H9 (cell line): ENCODE measurements at regions not wholly inside any gene's neighbourhood (a gene's known extent, or its start where the extent isn't known, plus 50 kb on each side); places are given as distances from the start of the nearest gene placed in this dataset.

Experiments
- DNase-seq: peaks from one replicate; pipeline ENCODE4 v3.0.0-alpha.2; 2017
- H2AFZ ChIP-seq: one replicate; pipeline ENCODE4 v1.6.1; 2013; ENCODE audit warnings: mild to moderate bottlenecking, low read length, control low read depth, moderate library complexity
- H2AK5ac ChIP-seq: 2 replicates; pipeline ENCODE4 v1.6.1; 2013; ENCODE audit warnings: low read length, control low read depth, mixed read lengths; ENCODE audit not compliant: insufficient read length
- H2BK120ac ChIP-seq: one replicate; pipeline ENCODE4 v1.6.1; 2013; ENCODE audit warnings: low read depth, mild to moderate bottlenecking, low read length, control low read depth, inconsistent platforms; ENCODE audit not compliant: poor library complexity, severe bottlenecking
- H2BK12ac ChIP-seq: 2 replicates; pipeline ENCODE4 v1.6.1; 2013; ENCODE audit warnings: low read length, control low read depth, mixed read lengths, low read depth; ENCODE audit not compliant: insufficient read length
- H2BK15ac ChIP-seq: 2 replicates; pipeline ENCODE4 v1.6.1; 2013; ENCODE audit warnings: low read depth, low read length, control low read depth
- H2BK20ac ChIP-seq: one replicate; pipeline ENCODE4 v1.6.1; 2013; ENCODE audit warnings: low read depth, mild to moderate bottlenecking, low read length, control low read depth, inconsistent platforms; ENCODE audit not compliant: poor library complexity, severe bottlenecking
- H2BK5ac ChIP-seq: 2 replicates; pipeline ENCODE4 v1.6.1; 2013; ENCODE audit warnings: low read length, control low read depth, mixed read lengths; ENCODE audit not compliant: insufficient read length
- H3K14ac ChIP-seq: 2 replicates; pipeline ENCODE4 v1.6.1; 2013; ENCODE audit warnings: low read length, control low read depth; ENCODE audit not compliant: insufficient read depth
- H3K18ac ChIP-seq: 2 replicates; pipeline ENCODE4 v1.6.1; 2013; ENCODE audit warnings: low read depth, mild to moderate bottlenecking, mixed read lengths, low read length, control low read depth; ENCODE audit not compliant: insufficient read length
- H3K23ac ChIP-seq: 2 replicates; pipeline ENCODE4 v1.6.1; 2013; ENCODE audit warnings: low read length, control low read depth, mixed read lengths, low read depth; ENCODE audit not compliant: insufficient read length
- H3K23me2 ChIP-seq: 2 replicates; pipeline ENCODE4 v1.6.1; 2013; ENCODE audit warnings: low read depth, mild to moderate bottlenecking, mixed read lengths, low read length, control low read depth; ENCODE audit not compliant: insufficient read length, poor library complexity, severe bottlenecking
- H3K27ac ChIP-seq: 2 replicates; pipeline ENCODE4 v1.5.1; 2013; ENCODE audit warnings: low read length, control low read depth, mixed read lengths, low read depth; ENCODE audit not compliant: insufficient read length
- H3K27me3 ChIP-seq: 2 replicates; pipeline ENCODE4 v1.6.1; 2013; ENCODE audit warnings: low read length, control low read depth, inconsistent platforms; ENCODE audit not compliant: insufficient read depth
- H3K4ac ChIP-seq: 2 replicates; pipeline ENCODE4 v1.6.1; 2013; ENCODE audit warnings: low read depth, mild to moderate bottlenecking, control low read depth, inconsistent platforms, low read length, moderate library complexity
- H3K4me1 ChIP-seq: 2 replicates; pipeline ENCODE4 v1.6.1; 2013; ENCODE audit warnings: low read length, control low read depth, inconsistent platforms; ENCODE audit not compliant: insufficient read depth
- H3K4me2 ChIP-seq: 2 replicates; pipeline ENCODE4 v1.6.1; 2013; ENCODE audit warnings: low read length, control low read depth, mixed read lengths; ENCODE audit not compliant: insufficient read length, insufficient read depth
- H3K56ac ChIP-seq: 2 replicates; pipeline ENCODE4 v1.6.1; 2013; ENCODE audit warnings: low read depth, mild to moderate bottlenecking, mixed read lengths, low read length, control low read depth; ENCODE audit not compliant: insufficient read length
- H3K79me1 ChIP-seq: 2 replicates; pipeline ENCODE4 v1.6.1; 2013; ENCODE audit warnings: low read depth, mild to moderate bottlenecking, moderate library complexity, low read length, control low read depth, inconsistent platforms; ENCODE audit not compliant: insufficient read depth, poor library complexity, severe bottlenecking
- H3K79me2 ChIP-seq: 2 replicates; pipeline ENCODE4 v1.6.1; 2013; ENCODE audit warnings: low read length, control low read depth, inconsistent platforms; ENCODE audit not compliant: insufficient read depth
- H3K9ac ChIP-seq: 2 replicates; pipeline ENCODE4 v1.6.1; 2013; ENCODE audit warnings: low read length, control low read depth, mixed read lengths; ENCODE audit not compliant: insufficient read length; ENCODE audit errors: extremely low read depth
- H3K9me3 ChIP-seq: one replicate; pipeline ENCODE4 v1.6.1; 2013; ENCODE audit warnings: low read depth, low read length, inconsistent platforms; ENCODE audit not compliant: control insufficient read depth
- H3T11ph ChIP-seq: one replicate; pipeline ENCODE4 v1.6.1; 2013; ENCODE audit warnings: mild to moderate bottlenecking, low read length, control low read depth, inconsistent platforms
- H4K20me1 ChIP-seq: one replicate; pipeline ENCODE4 v1.6.1; 2013; ENCODE audit not compliant: control insufficient read depth, insufficient read length, insufficient read depth
- H4K5ac ChIP-seq: 2 replicates; pipeline ENCODE4 v1.6.1; 2013; ENCODE audit warnings: low read depth, mild to moderate bottlenecking, mixed read lengths, low read length, control low read depth; ENCODE audit not compliant: insufficient read length
- H4K8ac ChIP-seq: replicated peaks from 2 replicates; pipeline ENCODE4 v1.6.1; 2013; ENCODE audit warnings: low read length, control low read depth, mixed read lengths, low read depth; ENCODE audit not compliant: insufficient read length
- H4K91ac ChIP-seq: 2 replicates; pipeline ENCODE4 v1.6.1; 2013; ENCODE audit warnings: low read depth, mild to moderate bottlenecking, moderate library complexity, mixed read lengths, low read length, control low read depth; ENCODE audit not compliant: insufficient read length
- H3K27ac Mint-ChIP-seq, 3 experiments: 2 replicates in 2 of 3; 3 replicates in 1 of 3; pipeline ENCODE4 v1.8.0; 2020 to 2021; ENCODE audit warnings: mixed read lengths in 3 of 3, mild to moderate bottlenecking in 1 of 3, moderate library complexity in 1 of 3
- H3K27me3 Mint-ChIP-seq: 2 replicates; pipeline ENCODE4 v1.8.0; 2021; ENCODE audit warnings: low read depth, mild to moderate bottlenecking, moderate library complexity, mixed read lengths
- H3K36me3 Mint-ChIP-seq, 3 experiments: 2 replicates in 2 of 3; 3 replicates in 1 of 3; pipeline ENCODE4 v1.8.0; 2020 to 2021; ENCODE audit warnings: low read depth in 3 of 3, mixed read lengths in 3 of 3; ENCODE audit not compliant: insufficient read depth in 1 of 3
- H3K4me1 Mint-ChIP-seq, 2 experiments: 2 replicates each; pipeline ENCODE4 v1.8.0; 2020; ENCODE audit warnings: mixed read lengths in 2 of 2
- H3K4me3 Mint-ChIP-seq, 2 experiments: 2 replicates in 1 of 2; 3 replicates in 1 of 2; pipeline ENCODE4 v1.8.0; 2020 to 2021; ENCODE audit warnings: mild to moderate bottlenecking in 2 of 2, mixed read lengths in 2 of 2, moderate library complexity in 1 of 2
- H3K9me3 Mint-ChIP-seq, 2 experiments: 2 replicates in 1 of 2; 3 replicates in 1 of 2; pipeline ENCODE4 v1.8.0; 2020; ENCODE audit warnings: mild to moderate bottlenecking in 2 of 2, mixed read lengths in 2 of 2, moderate library complexity in 1 of 2
- WGBS: extraction: QIAGEN DNeasy Blood & Tissue Kit; methylation state at CpG from one replicate; pipeline ENCODE4 v1.1.7; 2013; ENCODE audit warnings: missing lambda C conversion rate, low lambda C conversion rate, mixed read lengths; ENCODE audit not compliant: insufficient read length; ENCODE audit errors: extremely low coverage; 5-methylcytosine and 5-hydroxymethylcytosine counted together
- TF ChIP-seq, protein P1 (sequence below): fragments of 200-600 bp; sonication (generic); conservative IDR thresholded peaks from 3 replicates; pipeline ENCODE4 v1.8.0; 2021; ENCODE audit warnings: antibody characterized with exemption, mild to moderate bottlenecking

DNA sequence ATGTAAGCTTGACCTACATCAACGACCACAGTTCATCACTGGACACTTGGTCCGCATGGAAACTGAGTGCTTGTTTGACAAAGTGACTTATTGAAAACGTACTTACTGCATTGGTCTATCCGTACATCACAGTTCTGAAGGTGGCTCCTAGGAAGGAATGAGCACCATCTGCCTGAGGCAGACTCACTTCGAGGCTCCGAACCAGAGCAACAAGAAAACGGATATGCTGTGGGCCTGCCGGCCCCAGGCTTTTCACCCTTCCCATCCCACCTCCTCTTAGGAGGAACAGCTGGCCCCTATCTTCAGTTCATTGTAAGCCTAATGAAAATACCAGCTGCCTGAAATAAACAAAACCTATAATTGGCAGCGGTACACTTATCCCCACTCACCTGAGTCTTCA is 67.2 kb upstream of the TSLP start:
- no peak overlapping the region for H2BK15ac ChIP-seq
- no CpG with 5 or more reads among the region's 9 CpGs for WGBS
- no peaks in the 10 kb centered on the region for H4K20me1 ChIP-seq

More for the DNA sequence above, 67.2 kb upstream of the TSLP start:
- Mint-ChIP-seq H3K27me3 (peaks cover 2% of the 10 kb centered on the region; the same call in 1 of the 2 replicates), H3K27ac (no peak overlapping the region), H3K4me3 (no peak overlapping the region), H3K36me3 (peaks cover 0 to 10% (median 0%) of the 10 kb centered on the region in 3 experiments; a peak in 4 of 7 replicates), H3K4me1 (no peaks in the 10 kb centered on the region), H3K9me3 (peaks cover 7 to 9% of the 10 kb centered on the region in 2 experiments)
- Histone ChIP-seq H3K23me2 (no peaks in the 10 kb centered on the region), H3T11ph (no peak overlapping the region), H2BK20ac (no peak overlapping the region), H3K4me2 (no peak overlapping the region), H4K5ac (no peak overlapping the region), H3K18ac (no peak overlapping the region), H2BK5ac (no peak overlapping the region), H3K27me3 (no peaks in the 10 kb centered on the region), H4K8ac (no peak overlapping the region), H3K4ac (no peak overlapping the region), H3K23ac (no peak overlapping the region), H3K79me2 (no peaks in the 10 kb centered on the region), H3K79me1 (no peaks in the 10 kb centered on the region), H3K4me1 (no peaks in the 10 kb centered on the region), H3K9ac (no peak overlapping the region), H3K9me3 (no peaks in the 10 kb centered on the region), H2AFZ (no peak overlapping the region), H3K56ac (no peak overlapping the region), H2BK120ac (no peak overlapping the region), H4K91ac (no peak overlapping the region), H2AK5ac (no peak overlapping the region), H3K27ac (no peak overlapping the region), H2BK12ac (no peak overlapping the region), H3K14ac (no peak overlapping the region)
- DNase-seq, result no peak
- TF ChIP-seq, protein P1, sequence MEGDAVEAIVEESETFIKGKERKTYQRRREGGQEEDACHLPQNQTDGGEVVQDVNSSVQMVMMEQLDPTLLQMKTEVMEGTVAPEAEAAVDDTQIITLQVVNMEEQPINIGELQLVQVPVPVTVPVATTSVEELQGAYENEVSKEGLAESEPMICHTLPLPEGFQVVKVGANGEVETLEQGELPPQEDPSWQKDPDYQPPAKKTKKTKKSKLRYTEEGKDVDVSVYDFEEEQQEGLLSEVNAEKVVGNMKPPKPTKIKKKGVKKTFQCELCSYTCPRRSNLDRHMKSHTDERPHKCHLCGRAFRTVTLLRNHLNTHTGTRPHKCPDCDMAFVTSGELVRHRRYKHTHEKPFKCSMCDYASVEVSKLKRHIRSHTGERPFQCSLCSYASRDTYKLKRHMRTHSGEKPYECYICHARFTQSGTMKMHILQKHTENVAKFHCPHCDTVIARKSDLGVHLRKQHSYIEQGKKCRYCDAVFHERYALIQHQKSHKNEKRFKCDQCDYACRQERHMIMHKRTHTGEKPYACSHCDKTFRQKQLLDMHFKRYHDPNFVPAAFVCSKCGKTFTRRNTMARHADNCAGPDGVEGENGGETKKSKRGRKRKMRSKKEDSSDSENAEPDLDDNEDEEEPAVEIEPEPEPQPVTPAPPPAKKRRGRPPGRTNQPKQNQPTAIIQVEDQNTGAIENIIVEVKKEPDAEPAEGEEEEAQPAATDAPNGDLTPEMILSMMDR, result no peak
